GM18907 (cell line): ENCODE measurements at regions not wholly inside any gene's neighbourhood (a gene's known extent, or its start where the extent isn't known, plus 50 kb on each side); places are given as distances from the start of the nearest gene placed in this dataset.

Experiments used
- ATAC-seq: cut with Tn5 transposase; IDR thresholded peaks from one replicate; pipeline ENCODE4 v1.9.1; 2021; ENCODE audit warnings: mild to moderate bottlenecking, moderate library complexity; ENCODE audit not compliant: unreplicated experiment

DNA sequence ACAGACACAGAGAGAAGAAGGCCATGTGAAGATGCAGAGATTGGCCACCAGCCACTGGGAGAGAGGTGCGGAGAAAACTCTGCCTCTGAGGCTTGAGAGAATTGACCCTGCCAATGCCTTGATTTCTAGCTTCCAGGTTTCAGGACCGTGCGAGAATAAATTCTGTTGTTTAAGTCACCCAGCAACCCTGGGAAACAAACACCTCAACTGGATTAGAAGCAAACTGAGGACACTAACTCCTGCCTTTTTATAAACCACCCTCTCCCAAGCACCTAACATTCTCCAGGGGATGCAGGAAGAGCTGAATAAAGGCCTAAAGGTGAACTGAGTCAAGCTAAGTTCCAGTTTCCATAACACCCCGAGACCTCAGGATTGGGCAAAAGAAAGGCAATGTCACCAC, 136.1 kb downstream of the ANKRD60 start:
- no peak for ATAC-seq

DNA sequence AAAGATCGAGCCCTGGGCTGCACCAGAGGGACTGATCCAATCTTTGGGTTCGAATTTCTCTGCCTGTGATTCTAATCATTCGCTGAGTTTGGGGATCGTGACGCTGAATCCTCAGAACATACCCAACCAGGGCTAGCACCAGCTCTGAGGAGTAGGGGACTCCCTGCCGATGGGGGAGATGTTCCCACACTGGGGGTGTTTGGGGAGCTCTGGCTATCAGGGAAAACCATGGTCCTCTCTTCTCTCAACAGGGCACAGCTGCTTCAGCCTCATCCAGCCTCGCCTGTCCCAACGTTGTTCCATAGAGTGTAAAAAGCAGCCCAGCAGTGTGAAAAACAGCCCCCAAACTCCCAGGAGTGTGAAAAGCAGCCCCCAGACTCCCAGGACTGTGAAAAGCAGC, 136.6 kb downstream of the ANKRD60 start:
- ATAC-seq, result no peak

DNA sequence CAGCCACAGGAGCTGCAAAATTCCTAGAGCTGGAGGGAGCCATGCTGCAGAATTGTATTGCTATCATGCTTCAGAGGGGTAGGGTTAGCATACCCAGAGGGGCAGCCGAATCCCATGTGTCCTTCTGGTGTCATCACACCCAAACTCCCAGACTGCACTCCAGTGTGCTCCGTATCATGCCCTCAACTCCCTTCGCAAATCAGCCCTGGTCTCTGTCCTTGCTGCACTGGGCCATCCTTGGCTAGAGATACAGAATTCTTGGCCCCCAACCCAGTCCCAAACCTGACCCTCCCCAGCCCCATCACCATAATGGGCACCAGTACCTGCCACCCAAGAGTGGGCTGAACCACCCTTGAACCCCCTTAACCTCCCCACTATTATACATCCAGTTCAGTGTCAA, 138.3 kb downstream of the ANKRD60 start:
- ATAC-seq, result no peak

DNA sequence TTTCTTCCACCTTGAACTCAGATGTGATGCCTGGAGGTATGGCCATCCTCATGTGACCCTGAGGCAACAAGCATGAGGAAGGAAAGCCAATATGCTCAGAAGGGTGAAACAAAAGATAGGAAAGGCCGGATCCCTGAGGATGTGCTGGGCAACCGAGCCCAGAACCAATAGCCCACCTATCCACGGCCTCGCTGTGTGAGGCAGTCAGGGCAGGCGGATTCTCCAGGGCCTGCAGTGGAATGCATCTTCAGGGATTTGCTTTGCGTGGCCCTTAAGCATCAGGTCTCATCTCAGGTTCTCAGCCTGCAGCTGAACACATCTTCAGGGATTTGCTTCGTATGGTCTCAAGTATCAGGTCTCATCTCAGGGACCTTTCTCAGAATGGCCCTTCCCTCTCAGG, 139.8 kb downstream of the ANKRD60 start:
- no peak for ATAC-seq

DNA sequence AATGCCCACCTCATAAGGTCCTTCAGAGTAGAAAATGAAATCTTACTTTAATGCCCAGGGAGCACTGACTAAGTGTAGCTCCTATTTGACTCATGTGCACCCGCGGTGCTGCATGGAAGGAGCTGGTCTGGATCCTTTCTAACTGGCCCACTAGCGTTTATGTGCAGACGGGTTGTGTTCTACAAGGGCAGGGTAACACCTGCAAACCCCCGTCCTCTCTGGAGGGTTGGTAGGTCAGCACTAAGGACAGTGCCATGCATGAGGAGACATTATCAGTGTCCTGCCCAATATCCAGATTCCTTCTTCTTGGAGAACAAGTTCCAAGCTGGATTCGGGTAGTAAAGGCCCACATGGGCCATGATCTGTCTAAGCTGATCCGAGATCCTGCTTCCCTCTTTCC, 140.3 kb downstream of the ANKRD60 start:
- ATAC-seq, result no peak

DNA sequence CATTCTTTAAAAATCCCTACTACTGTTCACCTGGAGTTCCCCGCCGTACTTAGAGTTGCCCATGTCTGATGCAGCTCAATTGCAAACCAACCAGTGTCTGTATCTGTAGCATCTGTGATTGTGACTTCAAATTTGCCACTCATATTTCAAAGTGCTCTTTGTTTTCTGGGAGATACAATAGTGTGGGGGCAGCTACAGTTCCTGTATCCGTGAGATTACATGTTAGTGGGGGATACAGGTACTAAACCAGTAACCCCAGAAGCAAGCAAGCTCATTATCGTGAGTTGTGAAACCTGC, 140.9 kb downstream of the ANKRD60 start:
- no peak for ATAC-seq

DNA sequence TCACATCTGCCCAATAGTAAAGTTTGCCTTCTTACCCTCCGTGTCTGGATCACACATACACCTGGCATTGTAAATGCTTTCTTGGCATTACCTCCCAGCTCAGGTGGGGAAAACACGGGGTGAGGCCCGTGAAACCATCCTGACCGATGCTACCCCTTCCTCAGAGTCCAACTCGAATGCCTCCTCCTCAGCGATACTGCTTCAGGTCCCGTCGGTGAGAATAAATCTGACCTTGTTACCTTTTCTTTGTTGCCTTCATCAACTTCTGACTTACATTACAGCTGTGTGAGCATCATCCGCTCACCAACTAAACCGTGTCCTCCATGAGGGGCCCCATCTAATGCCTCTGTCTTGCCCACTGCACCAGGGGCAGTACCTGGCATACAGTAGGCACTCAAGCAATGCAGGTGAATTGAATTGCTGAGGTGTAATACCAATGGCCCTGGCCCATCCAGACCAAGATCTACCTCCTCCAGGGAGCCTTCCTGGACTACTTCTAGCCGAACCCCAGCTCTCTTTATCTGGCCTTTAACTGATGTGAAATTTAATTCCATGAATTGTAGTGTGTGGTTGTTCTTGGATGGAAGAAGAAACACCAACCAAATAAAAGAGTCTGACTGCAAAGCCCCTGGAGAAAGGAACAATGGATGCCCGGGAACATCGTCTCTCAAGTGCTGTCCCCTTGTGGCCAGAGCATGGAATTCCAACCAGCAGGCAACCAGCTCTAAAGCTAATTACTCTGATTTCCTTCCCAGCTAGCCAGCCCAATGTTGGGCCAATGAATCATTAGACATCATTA, 141.5 kb downstream of the ANKRD60 start:
- ATAC-seq, result no peak

DNA sequence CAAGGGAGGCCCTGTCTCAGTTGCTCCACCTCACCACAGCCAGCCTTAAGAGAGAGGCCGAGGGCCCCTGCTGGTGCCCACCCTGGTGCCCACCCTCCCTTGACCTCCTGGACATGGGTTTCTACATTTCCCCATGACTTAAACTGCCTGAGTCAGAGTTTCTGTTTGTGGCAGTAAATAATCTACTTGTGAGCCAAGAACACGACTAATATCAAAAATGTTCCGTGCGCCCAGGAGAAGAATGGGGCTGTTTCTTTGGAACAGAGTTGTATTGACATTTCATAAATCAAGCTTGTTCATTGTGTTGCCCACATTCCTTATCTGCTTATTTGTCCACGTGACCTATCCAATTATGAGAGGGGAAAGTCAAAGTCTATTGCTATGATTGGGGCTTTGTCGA, 143.5 kb downstream of the ANKRD60 start:
- ATAC-seq, result no peak

DNA sequence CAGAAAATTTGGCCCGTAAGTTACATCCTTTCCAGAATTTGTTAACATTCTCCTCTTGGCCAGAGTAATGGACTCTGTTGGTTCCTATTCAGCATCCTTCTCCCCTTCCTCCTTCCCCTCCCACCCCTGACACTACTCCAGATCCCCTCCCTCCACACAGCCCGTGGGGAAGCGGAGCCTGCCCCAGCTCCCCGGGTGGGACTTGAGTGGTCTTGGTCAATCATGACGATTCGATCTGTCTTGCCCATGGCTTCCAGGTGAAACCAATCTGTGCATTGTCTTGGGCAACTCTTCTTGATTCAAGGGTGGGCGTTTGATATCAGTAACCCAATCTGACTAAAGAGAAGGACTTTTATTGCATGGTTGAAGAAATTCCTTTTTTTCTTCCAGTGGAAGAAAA, 143.9 kb downstream of the ANKRD60 start:
- no peak for ATAC-seq

DNA sequence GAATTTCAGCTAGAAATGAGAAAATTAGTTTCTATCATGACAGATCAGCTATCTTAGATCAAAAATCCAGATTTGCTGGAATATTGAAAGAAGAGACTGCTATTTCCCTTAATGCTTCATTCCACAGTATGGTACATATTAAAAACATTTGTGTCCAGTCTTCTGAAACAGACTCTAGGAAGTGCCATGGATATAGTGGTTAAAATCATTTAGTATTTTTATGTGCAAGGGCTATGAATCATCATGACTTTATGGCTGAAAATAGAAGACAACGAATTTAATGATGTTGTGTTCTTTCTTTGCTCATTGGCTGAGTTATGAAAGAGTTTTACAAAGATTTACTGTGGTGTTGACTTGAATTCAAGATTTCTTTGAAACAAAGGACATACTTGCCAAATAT, 146.6 kb downstream of the ANKRD60 start:
- no peak for ATAC-seq

DNA sequence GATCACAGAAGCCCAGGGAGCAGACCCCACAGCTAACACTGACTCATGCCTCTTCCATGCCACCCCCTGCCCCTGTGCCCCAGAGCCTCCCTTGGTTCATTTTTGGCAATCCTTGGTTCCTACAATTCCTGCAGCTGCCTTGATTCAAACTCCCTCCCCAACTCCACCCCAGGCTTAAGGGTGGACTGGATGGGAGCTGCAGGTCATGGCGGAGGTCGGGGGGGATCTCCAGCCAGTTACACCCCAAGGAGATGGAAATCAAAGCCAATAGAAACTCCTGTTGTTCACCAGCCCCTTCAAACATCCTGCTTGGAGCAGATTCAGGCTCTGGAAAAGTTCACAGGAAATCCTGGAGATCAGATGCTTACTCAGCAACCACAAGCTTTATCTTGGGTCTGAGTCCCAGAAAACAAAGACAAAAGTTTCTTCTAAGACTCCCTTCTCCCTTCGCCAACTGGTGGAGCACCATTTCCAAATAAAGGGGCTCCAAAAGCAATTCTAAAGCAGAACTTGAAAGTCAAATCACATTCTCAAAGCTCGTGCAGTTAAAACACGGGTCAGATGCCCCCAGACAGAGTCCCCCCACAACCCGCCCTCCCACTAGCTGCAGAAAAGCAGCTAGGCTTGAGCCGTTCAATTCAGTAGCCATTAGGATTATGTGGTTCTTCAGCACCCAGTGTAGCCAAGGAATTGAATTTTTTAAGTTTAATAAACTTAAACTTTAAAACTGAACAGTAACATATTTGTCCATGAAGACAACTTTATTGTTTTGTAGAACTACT, 149.5 kb downstream of the ANKRD60 start:
- no peak for ATAC-seq

DNA sequence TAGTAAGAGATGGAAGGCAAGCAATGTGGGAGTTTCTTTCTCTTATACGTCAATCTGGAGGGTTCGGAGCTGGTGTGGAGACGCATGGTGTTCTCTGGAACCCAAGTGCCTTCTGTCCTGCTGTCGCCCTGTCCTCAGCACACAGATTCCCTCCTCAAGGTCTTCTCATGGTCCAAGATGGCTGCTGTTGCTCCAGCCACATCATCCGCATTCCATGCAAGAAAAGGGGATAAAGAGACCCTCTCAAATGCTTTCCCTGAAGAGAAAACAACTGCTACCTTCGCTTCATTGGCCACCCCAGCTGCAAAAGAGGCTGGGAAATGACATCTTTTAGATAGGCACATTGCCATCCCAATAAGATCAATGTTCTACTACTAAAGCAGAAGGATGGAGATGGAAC, 151.2 kb downstream of the ANKRD60 start:
- ATAC-seq, result no peak

DNA sequence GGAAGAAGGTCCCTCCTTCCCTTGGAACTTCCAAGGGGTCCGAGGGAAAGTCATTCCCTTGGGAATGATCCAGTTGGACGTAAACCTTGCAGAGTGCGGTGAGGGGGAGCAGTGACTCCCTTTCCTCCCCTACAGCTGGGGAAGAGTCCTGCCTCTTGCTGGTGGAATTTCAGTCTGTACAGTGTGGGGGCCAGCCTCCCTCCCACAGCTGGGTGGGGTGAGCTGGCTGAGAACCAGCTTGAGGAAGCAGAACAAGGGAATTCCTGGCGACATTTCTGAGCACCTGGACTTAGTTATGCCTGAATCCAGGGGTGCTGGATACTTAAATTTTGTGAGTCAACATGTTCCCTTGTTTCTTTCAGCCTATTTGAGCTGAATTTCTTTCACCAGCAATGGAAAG, 152.0 kb downstream of the ANKRD60 start:
- ATAC-seq, result no peak

DNA sequence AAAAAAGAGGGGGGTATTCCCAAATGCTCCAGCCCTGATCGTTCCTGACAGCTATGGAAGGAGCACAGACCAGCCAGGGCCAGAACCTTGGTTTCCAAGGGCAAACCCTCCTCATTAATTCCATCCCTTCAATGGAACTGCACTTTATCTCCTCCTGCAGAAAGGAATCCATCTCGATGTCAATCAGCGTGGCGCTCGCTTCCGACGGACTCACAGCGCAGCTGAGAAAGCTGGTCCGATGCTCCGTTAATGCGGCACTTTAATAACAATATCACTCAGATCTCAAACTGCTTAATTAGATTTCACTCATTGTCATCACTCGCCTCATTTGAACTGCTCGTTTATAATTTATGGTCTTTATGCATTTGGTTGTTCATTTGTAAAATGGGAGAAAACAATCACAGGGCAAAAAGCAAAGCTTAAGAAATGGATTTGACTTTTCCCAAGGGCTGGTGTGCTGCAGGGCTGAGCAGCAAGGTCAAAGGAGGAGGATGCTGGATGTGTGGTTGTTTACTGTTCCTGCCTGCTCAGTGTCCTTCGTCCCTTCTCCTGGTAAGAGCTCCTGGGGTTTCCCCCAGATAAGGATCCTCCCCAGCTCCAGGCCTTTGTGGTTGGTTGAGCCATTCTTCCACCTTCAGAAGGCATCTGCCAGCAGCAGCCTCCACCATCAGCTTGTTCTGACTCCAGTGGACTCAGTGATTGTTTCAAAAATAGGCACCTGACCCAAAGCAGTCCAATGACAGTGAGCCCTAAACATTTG, 152.7 kb downstream of the ANKRD60 start:
- no peak for ATAC-seq

DNA sequence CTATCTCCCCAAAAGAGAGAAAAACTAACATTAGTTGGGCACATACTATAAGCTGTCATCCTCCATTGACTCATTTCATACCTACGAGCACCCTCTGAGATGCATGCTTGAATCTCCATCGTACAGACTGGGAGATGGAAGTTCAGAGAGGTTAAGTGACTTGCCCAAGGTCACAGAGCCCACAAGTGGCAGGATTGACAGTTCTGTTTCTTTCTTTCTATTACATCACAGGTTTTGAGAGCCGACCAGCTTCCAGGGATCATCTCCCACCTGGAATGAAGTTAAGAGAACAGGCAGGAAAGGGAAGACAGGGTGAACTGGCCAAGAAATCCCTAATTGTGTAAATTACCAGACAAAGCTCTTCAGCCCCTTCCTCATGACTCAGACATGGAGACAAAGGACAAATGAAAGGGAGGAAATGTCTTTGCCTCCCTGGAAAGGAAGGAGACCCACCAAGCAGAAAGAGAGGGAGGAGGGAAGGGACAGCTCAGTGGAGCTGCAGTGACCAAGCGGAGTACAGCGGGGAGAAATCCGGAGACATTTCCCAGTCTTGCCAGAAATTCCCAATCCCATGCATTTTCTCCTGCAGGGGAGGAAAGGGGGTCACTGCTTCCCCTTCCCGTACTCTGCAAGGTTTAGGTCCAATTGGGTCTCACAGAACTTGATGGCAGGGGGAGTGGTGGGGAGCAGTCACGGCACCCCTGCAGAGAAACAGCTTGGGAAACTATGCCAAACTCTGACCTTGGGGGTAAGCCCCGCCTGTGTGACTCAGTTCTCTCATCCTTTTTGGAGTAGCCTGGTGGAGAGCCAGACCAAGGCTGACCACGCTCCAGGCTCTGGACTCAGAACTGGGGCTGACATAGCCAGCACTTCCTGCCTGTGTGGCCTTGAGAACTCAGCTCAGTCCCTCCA, 154.3 kb downstream of the ANKRD60 start:
- ATAC-seq, result no peak

DNA sequence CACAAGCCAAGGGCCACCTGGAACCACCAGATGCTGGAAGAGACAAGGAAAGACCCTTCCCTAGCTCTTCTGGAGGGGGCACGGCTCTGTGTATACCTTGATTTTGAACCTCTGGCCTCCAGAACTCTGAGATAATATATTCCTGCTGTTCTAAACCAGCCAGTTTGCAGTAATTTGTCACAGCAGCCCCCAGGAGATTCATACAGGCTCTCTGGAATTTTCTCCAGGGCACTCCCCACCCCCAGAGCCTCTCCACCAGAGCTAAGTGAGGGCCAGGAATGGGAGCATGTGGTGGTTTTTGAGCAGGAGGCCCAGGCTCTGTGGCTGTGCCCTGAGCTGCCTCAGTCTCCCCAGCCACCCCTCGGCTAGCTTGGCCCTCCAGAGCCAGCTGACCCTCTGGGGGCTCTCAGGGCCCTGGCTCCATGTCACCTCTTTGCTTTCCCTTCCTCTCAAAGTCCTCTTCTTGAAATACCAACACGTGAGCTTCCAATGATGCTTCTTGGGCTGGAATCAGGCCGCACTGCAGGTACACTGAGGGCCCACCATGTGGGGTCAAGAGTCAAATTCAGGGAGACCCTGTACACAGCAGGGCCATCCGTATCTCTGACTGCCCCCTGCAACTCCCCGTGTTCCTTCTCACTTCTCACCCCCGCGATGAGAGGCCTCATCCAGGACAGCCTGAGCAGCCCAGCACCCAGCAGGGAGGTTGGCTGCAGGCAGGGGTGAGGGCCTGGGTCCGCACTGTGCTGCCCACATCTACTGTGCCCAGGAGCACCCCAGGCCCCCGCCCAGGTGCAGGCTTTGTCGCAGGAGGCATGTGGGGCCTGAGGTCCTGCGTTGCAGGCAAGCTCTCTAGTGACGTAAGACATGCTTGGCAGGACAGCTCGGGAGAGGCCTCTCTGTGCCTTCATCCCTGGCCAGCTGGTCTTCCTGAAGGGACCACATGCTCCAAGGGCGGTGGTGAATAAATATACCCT, 155.5 kb downstream of the ANKRD60 start:
- ATAC-seq, result no peak

DNA sequence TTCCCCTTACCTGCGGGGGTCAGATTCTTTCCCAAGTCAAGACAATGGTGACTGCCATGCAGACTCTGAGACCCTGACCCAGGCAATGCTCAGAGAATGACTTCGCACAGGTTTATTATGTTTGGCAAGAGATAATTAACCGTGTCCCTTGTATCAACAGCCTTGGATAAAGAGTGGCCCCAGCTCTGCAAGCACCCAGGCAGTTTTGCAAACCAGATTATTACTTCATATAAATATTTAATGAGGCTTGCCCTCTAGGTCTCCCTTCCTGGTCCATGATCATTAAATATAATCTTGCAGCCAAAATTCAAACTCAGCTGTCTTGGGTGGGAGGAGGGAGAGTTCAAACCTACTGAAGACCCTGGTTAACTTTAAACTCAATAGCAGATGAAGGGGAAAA, 156.5 kb downstream of the ANKRD60 start:
- ATAC-seq, result no peak

DNA sequence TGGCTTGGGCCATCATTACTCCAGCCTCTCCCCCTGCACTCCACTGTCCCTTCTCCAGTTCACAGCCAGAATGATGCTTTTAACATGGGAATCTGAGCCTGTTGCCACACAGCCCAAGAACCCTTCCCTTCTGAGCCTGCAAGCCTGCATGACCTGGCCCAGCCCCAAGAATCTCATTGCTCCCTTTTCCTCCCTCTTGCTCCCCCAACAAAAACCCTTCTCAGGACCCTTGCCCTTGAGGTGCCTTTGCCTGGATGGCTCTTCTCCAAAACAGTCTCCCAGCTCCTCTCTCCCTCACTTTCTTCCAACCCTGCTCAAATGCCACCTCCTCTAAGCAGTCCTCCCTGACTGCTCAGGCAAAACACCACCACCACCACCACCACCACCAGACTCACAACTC, 157.2 kb downstream of the ANKRD60 start:
- no peak for ATAC-seq

DNA sequence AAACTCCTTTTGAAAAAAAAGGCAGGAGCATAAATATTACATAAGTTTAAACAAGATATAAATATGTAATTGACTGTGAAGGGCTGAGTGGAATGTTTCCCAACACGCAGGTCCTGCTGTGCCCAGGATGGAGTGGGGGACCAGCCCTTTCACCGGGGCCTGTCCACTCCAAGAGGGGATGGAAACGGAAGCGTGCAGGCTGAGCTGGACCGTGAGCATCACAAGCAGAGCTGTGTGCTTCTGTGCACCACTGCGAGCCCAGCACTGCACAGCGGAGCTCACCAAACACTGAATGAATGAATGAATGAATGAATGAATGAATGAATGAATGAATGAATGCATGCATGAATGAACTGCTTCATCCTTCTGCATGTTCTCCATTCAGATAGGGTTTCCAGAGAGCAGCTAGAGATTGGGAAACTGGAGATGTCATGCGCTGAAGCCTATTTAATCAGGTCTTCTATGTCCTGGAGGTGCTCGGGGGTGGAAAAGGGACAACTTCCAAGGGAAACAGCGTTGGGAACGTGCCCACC, 157.7 kb downstream of the ANKRD60 start:
- no peak for ATAC-seq
